Naive thymus-derived CD8-positive, alpha-beta T cell (primary cell): ENCODE measurements at regions not wholly inside any gene's neighbourhood (a gene's known extent, or its start where the extent isn't known, plus 50 kb on each side); places are given as distances from the start of the nearest gene placed in this dataset.

ENCODE experiments used
- ATAC-seq, 2 donors: fragments of 150-1000 bp; cut with Tn5 transposase in 1 of 2; sonication (Bioruptor Pico), chemical (Tn5 transposase) in 1 of 2; 1 replicate in 1 of 2; 2 replicates in 1 of 2; pipeline ENCODE4 v1.10.0; 2021; ENCODE audit warnings: mild to moderate bottlenecking in 2 of 2, moderate library complexity in 2 of 2
- POLR2A ChIA-PET: fragments of 350-600 bp; sonication (Branson Sonifier 250); formaldehyde crosslinking; loops from one replicate; lab custom pipeline; 2021; ENCODE audit warnings: antibody characterized with exemption; lab: Charles Lee
- DNase-seq, 10 donors: peaks; one replicate each; pipeline versions ENCODE4 v3.0.0 to v3.0.0-alpha.2; 2020 to 2022
- H3K27ac Mint-ChIP-seq, 10 donors: one replicate each; pipeline ENCODE4 v1.8.0; 2020 to 2022; ENCODE audit warnings: mild to moderate bottlenecking in 10 of 10, mixed read lengths in 10 of 10, moderate library complexity in 4 of 10, inconsistent platforms in 1 of 10
- H3K27me3 Mint-ChIP-seq, 5 donors: one replicate each; pipeline ENCODE4 v1.8.0; 2021 to 2022; ENCODE audit warnings: mixed read lengths in 5 of 5
- H3K36me3 Mint-ChIP-seq, 3 donors: one replicate each; pipeline ENCODE4 v1.8.0; 2020 to 2022; ENCODE audit warnings: mixed read lengths in 3 of 3, mild to moderate bottlenecking in 2 of 3, inconsistent platforms in 1 of 3
- H3K4me1 Mint-ChIP-seq, 4 donors: one replicate each; pipeline ENCODE4 v1.8.0; 2021 to 2022; ENCODE audit warnings: mixed read lengths in 4 of 4
- H3K4me3 Mint-ChIP-seq, 10 donors: one replicate each; pipeline ENCODE4 v1.8.0; 2020 to 2022; ENCODE audit warnings: mild to moderate bottlenecking in 10 of 10, mixed read lengths in 10 of 10, moderate library complexity in 6 of 10, inconsistent platforms in 1 of 10
- H3K9me3 Mint-ChIP-seq, 9 donors: one replicate each; pipeline ENCODE4 v1.8.0; 2020 to 2022; ENCODE audit warnings: mixed read lengths in 9 of 9, mild to moderate bottlenecking in 3 of 9, inconsistent platforms in 1 of 9, moderate library complexity in 1 of 9

DNA sequence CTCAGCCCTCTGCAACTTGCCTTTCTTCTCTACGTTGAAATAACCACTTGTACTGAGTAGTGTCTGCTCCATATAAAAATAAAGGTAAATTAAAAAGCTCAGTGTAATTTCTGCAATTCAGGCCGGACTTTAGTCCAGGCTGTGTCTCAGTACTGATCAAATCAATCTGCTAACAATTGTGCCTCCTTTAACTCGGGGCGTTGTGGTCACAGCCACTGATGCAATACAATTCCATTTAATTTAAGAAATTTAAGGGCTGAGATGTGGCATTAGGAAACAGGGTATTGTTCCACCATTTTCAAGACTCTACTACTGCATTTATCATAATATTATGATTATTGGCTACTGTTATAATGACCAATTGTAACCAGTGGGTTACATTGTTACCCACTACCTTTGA is 60.0 kb upstream of the NPAS2 start:
- ATAC-seq = no peak
- POLR2A ChIA-PET = no interaction called here
- Mint-ChIP-seq H3K36me3 (peaks cover 0 to 4% (median 0%) of the 10 kb centered on the region in 3 donors), H3K27ac (no peak overlapping the region), H3K4me1 (no peaks in the 10 kb centered on the region), H3K27me3 (peaks cover 0 to 13% (median 4%) of the 10 kb centered on the region in 5 donors), H3K9me3 (peaks cover 0 to 8% (median 0%) of the 10 kb centered on the region in 9 donors), H3K4me3 (no peak overlapping the region)
- no peak for DNase-seq

DNA sequence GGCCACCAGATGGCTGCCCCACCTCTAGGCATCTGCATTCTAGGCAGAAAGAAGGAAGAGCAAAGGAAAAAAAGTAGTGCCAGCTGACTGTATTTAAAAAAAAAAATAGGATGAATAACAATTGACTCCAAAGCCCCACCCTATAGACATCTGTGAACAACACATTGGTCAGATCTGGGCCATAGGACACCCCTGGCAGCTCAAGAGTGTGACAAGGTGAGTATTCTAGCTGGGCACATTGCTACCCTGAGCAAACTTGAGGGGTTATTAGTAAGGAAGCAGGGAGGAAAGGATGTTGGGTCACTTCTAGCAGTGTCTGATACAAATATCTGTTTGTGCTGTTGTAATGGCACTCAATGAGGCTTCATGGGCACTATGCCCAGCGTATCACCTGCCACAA is 58.6 kb upstream of the NPAS2 start:
- POLR2A ChIA-PET = no interaction called here
- H3K4me3 Mint-ChIP-seq = no peak overlapping the region
- ATAC-seq = no peak
- peaks cover 0 to 23% (median 10%) of the 10 kb centered on the region in 5 donors for H3K27me3 Mint-ChIP-seq
- peaks cover 0 to 4% (median 0%) of the 10 kb centered on the region in 3 donors for H3K36me3 Mint-ChIP-seq
- H3K4me1 Mint-ChIP-seq = no peaks in the 10 kb centered on the region
- DNase-seq = no peak
- peaks cover 0 to 12% (median 2%) of the 10 kb centered on the region in 9 donors for H3K9me3 Mint-ChIP-seq
- H3K27ac Mint-ChIP-seq = no peak overlapping the region

DNA sequence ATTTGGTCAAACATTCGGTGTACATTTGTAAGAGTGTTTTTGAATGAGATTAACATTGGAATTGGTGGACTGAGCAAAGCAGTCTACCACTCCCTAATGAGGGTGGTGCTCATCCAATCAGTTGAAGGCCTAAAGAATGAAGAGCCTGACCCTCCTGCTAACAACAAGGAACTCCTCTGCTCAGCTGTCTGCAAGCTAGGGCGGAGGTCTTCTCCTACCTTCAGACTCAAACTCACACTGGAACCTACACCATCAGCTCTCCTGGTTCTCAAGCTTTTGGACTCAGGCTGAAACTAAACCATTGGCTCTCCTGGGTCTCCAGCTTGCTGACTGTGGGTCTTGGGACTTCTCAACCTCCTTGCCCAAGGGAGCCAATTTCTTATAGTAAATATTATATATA is 55.5 kb upstream of the NPAS2 start:
- H3K9me3 Mint-ChIP-seq = peaks cover 0 to 12% (median 0%) of the 10 kb centered on the region in 9 donors
- H3K4me1 Mint-ChIP-seq = no peaks in the 10 kb centered on the region
- no peak overlapping the region for H3K27ac Mint-ChIP-seq
- no peak overlapping the region for H3K4me3 Mint-ChIP-seq
- H3K27me3 Mint-ChIP-seq = peaks cover 0 to 32% (median 13%) of the 10 kb centered on the region in 5 donors
- peaks cover 0 to 4% (median 0%) of the 10 kb centered on the region in 3 donors for H3K36me3 Mint-ChIP-seq
- ATAC-seq (no peak), DNase-seq (no peak)
- POLR2A ChIA-PET = no interaction called here

DNA sequence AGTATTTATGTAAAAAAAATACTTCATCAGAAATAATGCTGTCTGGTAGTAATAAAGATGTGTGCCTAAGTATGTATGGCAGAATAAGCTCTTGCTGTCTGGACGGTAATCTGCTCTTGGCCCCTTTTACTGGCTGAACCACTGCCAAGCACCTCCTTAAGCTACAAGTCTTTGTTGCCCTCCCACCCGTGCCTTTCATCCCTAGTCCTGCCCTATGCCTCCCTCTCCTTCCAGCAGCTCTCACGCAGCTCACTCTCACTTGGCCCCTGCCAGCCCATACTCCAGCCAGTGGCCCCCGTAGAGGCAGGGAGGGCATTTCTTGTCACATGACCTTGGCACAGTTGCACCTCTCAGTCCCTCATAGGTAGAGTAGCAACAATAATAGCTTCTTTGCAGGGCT is 54.5 kb upstream of the NPAS2 start:
- Mint-ChIP-seq H3K9me3 (peaks cover 0 to 12% (median 0%) of the 10 kb centered on the region in 9 donors), H3K27me3 (peaks cover 0 to 32% (median 13%) of the 10 kb centered on the region in 5 donors)

DNA sequence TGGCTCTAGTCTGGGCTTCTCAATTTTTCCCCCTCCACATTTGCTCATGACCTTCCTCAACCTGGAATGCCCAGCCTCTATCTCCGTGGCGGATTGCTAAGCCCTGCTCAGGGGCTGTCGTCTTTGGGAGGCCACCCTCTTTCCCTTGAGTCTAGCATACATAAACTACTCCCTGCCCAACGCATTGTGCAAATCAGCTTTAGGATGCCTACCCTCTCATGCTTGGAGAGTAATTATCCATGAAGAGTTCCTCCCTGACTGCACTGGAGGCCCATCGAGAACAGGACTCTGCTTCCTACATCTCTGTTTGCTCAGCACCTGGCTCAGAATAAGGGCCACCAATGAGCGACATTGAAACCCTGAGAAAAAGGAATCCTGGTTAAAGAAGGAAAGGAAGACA is 53.7 kb upstream of the NPAS2 start:
- peaks cover 0 to 12% (median 0%) of the 10 kb centered on the region in 9 donors for H3K9me3 Mint-ChIP-seq
- no peak for ATAC-seq
- H3K27ac Mint-ChIP-seq = no peak overlapping the region
- H3K4me3 Mint-ChIP-seq = no peak overlapping the region
- H3K36me3 Mint-ChIP-seq = peaks cover 0 to 4% (median 0%) of the 10 kb centered on the region in 3 donors
- POLR2A ChIA-PET = no interaction called here
- peaks cover 0 to 32% (median 13%) of the 10 kb centered on the region in 5 donors for H3K27me3 Mint-ChIP-seq
- H3K4me1 Mint-ChIP-seq = no peaks in the 10 kb centered on the region
- no peak for DNase-seq

More for the DNA sequence above, 54.5 kb upstream of the NPAS2 start:
- no peak for ATAC-seq
- Mint-ChIP-seq H3K4me1 (no peaks in the 10 kb centered on the region), H3K4me3 (no peak overlapping the region), H3K27ac (peak overlapping the region in 1 of 10 donors; percentile 56), H3K36me3 (peaks cover 0 to 4% (median 0%) of the 10 kb centered on the region in 3 donors)
- POLR2A ChIA-PET = no interaction called here
- DNase-seq = no peak

DNA sequence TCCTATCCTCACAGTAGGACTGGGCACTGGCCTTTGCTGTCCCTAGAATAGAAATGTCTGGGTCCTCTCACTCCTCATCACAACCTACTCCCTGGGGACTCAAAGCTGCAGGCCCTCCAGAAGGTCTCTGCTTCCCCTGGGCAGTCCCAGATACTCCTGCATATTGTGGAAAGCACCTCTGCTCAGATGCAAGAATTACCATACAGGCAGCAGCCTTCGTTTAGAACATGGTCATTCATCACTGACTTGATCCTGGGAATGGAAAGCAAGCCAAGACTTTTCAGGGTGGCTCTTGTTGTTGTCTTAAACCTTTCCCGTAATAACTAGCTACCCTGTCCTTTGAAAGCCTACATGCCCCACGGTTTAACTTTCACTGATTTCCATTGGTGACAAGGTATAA is 53.1 kb upstream of the NPAS2 start:
- POLR2A ChIA-PET = no interaction called here
- Mint-ChIP-seq H3K27ac (no peak overlapping the region), H3K27me3 (peaks cover 0 to 32% (median 11%) of the 10 kb centered on the region in 5 donors), H3K36me3 (peaks cover 0 to 4% (median 0%) of the 10 kb centered on the region in 3 donors), H3K4me3 (no peak overlapping the region), H3K4me1 (no peaks in the 10 kb centered on the region), H3K9me3 (peaks cover 0 to 12% (median 0%) of the 10 kb centered on the region in 9 donors)
- ATAC-seq (no peak), DNase-seq (no peak)

DNA sequence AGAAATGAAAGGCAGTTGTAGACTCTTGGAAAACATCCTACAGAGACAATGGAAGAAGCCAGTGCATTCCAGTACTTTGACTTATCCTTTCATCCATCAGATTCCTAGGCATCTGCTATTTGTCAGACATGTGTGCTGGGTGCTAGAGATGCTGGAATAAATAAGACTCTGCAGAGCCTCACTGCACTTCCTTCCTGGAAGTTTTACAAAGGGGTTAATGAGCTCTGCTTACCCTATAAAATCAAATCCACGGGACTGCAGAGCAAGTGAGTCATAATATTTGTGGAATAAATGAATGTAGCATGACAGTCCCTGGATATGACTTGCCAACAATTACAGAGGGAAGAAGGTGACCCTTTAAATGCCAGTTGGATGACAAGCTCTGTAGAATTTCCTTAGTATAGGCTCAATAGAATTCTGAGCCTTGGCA is 52.7 kb upstream of the NPAS2 start:
- Mint-ChIP-seq H3K36me3 (peaks cover 0 to 4% (median 0%) of the 10 kb centered on the region in 3 donors), H3K9me3 (peaks cover 0 to 12% (median 0%) of the 10 kb centered on the region in 9 donors), H3K27ac (no peak overlapping the region), H3K4me3 (no peak overlapping the region), H3K27me3 (peaks cover 0 to 32% (median 6%) of the 10 kb centered on the region in 5 donors), H3K4me1 (no peaks in the 10 kb centered on the region)
- POLR2A ChIA-PET = no interaction called here
- DNase-seq (no peak), ATAC-seq (no peak)

DNA sequence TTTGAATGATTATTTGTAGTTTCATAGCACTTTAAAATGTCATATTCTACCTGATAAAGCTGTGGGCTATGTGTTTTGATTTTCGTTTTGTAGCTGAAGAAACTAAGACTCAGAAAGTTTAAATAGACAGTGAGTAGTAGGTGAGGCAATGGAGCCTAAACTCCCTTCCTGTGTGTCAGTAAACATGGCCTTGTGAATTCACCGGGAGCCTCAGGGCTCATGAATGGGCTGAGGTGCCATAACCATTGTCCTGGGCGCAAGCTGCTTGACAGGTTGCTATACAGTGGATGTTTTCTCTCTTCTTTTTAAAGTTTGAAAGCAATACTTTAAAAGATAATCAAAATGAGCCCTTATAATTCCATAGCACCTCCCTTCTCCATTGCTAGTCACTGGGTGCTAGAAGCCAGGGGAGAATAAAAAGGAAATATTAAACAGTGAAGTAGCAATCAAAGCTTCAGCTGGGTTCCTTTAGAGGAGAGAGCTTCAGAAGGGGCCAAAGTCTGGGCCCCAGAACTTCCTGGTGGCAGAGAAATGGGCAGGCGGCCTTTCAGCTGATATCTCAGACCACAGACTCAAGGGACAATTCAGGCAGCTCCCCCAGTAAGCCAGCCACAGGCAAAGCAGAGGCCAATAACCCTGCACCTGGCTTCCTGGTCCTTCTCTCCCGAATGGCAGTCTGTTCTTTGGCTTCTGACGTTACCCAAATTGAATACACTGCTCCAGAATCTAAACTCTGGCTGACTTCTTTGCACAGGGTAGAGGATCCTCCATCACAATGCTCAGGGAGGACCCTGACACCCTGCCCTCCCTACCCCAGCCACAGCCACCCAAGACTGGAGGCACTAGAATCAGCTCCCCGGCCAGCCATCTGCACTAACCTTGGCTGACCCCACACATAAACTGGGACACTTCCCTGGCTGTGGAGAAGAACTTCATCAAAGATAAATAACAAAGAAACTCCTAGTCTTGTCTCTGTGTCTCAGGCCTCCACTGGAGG is 51.8 kb upstream of the NPAS2 start:
- H3K27me3 Mint-ChIP-seq = peaks cover 0 to 25% (median 4%) of the 10 kb centered on the region in 5 donors
- DNase-seq = no peak
- H3K4me1 Mint-ChIP-seq = no peaks in the 10 kb centered on the region
- peaks cover 0 to 4% (median 0%) of the 10 kb centered on the region in 3 donors for H3K36me3 Mint-ChIP-seq
- H3K9me3 Mint-ChIP-seq = peaks cover 0 to 12% (median 0%) of the 10 kb centered on the region in 9 donors
- ATAC-seq = no peak
- H3K27ac Mint-ChIP-seq = no peak overlapping the region
- POLR2A ChIA-PET = no interaction called here
- H3K4me3 Mint-ChIP-seq = no peak overlapping the region
